NCI-H1436 treated with DMSO at 0.1 percent for 48 hours (cell line): ENCODE measurements at regions not wholly inside any gene's neighbourhood (a gene's known extent, or its start where the extent isn't known, plus 50 kb on each side); places are given as distances from the start of the nearest gene placed in this dataset.
"Not testable (repeated sequence)": the region's sequence is repeated elsewhere in the genome, so short reads cannot be mapped to it uniquely, and the experiment has no call there.

Source experiments
- DNase-seq: peaks from one replicate; lab custom pipeline; 2025; lab: John Stamatoyannopoulos, UW

- no peak for DNase-seq
Observed at GRCh38 chr2:176969642-176970359, 242.8 kb upstream of the HNRNPA3 start.

- no peak for DNase-seq
Observed at GRCh38 chr2:176976736-176977685, 235.6 kb upstream of the HNRNPA3 start.

GRCh38 chr2:176978921-176979320 is 233.7 kb upstream of the HNRNPA3 start:
- DNase-seq: no peak

- no peak for DNase-seq
Observed at GRCh38 chr2:176979981-176980710, 232.4 kb upstream of the HNRNPA3 start.

- no peak for DNase-seq
Observed at GRCh38 chr2:176984987-176985386, 227.6 kb upstream of the HNRNPA3 start.

- no peak for DNase-seq
Observed at GRCh38 chr2:176985871-176986270, 226.7 kb upstream of the HNRNPA3 start.

GRCh38 chr2:176986487-176986886 is 226.1 kb upstream of the HNRNPA3 start:
- no peak for DNase-seq

DNA sequence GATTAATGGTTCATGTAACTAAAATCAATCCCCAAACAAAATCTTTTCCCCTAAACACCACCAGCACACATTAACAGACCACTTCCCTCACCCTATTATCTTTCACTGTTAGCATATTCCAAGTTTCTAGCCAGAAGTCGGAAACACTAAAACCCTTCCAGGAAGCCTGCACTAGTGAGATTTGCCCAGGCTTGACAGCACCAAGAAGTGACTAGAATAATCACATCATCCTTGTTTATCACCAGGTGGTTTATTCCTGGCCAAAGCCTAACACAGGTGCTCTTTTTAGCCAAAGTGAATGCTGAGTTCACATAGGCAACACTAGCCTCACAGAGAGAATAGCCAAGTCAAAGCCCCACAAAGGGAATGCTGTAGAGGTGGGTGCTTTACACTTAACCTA is 221.2 kb upstream of the HNRNPA3 start:
- DNase-seq: no peak

- no peak for DNase-seq
Observed at GRCh38 chr2:176997074-176997791, 215.4 kb upstream of the HNRNPA3 start.

GRCh38 chr2:176997792-176998169 is 214.8 kb upstream of the HNRNPA3 start:
- DNase-seq: no peak

DNA sequence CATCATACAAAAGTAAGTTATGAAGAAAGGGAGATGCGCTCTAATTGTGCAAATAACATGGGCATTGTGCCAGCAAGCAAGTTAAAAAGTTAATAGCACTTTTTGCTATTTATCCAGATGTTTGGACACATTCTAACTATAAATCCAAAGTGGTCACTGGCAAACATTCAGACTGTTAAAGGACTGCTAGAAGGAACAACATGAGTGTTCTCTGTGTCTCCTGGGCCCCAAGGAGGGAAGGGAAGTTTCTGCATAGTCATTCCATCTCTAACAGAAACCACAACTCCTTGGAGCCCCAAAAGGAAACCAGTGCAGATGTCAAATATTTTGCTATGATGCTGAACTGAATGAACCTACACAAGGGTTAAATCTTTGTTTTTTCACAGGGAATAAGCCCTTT is 213.3 kb upstream of the HNRNPA3 start:
- DNase-seq: no peak

- no peak for DNase-seq
Observed at GRCh38 chr2:177000061-177000714, 212.4 kb upstream of the HNRNPA3 start.

- DNase-seq: no peak
Observed at GRCh38 chr2:177000715-177001072, 211.9 kb upstream of the HNRNPA3 start.

GRCh38 chr2:177001334-177001733 is 211.3 kb upstream of the HNRNPA3 start:
- DNase-seq: no peak

DNA sequence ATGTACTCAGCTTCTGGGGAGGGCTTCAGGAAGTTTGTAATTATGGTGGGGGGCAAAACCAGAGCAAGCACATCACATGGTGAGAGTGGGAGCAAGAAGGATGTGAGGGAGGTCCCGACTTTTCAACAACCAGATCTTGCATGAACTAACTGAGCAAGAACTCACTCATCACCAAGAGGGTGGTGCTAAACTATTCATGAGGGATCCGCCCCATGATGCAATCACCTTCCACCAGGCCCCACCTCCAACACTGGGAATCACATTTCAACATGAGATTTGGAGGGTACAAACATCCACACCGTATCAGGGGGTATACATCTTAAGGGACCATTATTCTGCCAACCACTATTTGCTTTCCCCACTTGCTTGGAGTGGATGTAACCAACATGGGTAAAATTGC is 209.6 kb upstream of the HNRNPA3 start:
- no peak for DNase-seq

DNA sequence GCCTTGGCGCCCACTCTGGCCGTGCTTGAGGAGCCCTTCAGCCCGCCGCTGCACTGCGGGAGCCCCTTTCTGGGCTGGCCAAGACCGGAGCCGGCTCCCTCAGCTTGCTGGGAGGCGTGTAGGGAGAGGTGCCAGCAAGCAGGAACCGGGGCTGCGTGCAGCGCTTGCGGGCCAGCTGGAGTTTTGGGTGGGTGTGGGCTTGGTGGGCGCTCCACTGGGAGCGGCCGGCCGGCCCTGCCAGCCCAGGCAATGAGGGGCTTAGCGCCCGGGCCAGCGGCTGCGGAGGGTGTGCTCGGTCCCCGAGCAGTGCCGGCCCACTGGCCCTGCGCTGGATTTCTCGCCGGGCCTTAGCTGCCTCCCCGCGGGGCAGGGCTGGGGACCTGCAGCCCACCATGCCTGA is 204.9 kb upstream of the HNRNPA3 start:
- not testable (repeated sequence) for DNase-seq

DNA sequence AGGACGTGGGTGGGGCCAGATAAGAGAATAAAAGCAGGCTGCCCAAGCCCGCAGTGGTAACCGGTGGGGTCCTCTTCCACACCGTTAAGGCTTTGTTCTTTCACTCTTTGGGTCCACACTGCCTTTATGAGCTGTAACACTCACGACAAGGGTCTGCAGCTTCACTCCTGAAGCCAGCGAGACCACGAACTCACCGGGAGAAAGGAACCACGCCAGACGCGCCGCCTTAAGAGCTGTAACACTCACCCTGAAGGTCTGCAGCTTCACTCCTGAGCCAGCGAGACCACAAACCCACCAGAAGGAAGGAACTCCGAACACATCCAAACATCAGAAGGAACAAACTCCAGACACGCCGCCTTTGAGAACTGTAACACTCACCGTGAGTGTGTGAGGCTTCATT is 203.9 kb upstream of the HNRNPA3 start:
- DNase-seq: not testable (repeated sequence)

DNA sequence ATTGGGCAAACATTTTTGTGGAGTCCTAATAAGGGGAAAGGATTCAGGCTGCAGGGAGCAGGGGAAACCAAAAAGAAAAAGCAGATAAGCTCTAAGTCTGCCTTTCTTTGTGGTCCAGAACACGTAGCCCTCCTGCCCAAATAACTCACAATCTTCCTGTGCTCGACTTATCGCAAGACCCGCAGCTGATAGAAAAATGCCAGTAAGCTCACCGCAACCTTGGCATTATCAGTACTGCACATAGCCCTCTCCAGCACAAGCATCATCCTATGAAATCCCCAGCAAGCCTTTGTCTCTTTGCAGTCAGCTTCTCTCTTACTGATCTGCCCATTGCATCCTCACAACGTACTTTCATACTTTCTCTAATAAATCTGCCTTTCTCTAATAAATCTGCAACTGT is 202.4 kb upstream of the HNRNPA3 start:
- no peak for DNase-seq

DNA sequence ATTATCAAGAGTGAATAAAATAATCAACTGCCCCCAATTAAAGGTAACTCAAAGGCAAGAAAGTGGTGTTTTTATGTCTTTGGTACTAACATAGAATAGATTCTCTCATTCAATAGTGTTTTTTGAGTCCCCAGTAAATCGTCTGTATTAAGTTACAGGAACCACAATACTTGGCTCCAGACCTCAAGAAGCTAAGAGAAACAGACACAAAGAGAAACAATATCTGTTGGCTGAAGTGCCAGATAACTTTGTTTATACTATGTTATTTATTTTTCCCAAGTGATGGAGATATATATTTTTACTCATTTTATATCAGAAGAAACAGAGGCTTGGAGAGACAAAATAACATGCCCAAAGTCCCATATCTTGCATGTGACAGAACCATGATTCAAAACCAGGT is 201.7 kb upstream of the HNRNPA3 start:
- DNase-seq: no peak

- no peak for DNase-seq
Observed at GRCh38 chr2:177014946-177015345, 197.6 kb upstream of the HNRNPA3 start.

- DNase-seq: no peak
Observed at GRCh38 chr2:177015356-177015923, 197.2 kb upstream of the HNRNPA3 start.
